Kidney tubule cell (primary cell): ENCODE measurements at regions not wholly inside any gene's neighbourhood (a gene's known extent, or its start where the extent isn't known, plus 50 kb on each side); places are given as distances from the start of the nearest gene placed in this dataset.

Experiments used
- DNase-seq: peaks from one replicate; pipeline ENCODE4 v3.0.0-alpha.2; 2018; ENCODE audit warnings: low spot score

DNA sequence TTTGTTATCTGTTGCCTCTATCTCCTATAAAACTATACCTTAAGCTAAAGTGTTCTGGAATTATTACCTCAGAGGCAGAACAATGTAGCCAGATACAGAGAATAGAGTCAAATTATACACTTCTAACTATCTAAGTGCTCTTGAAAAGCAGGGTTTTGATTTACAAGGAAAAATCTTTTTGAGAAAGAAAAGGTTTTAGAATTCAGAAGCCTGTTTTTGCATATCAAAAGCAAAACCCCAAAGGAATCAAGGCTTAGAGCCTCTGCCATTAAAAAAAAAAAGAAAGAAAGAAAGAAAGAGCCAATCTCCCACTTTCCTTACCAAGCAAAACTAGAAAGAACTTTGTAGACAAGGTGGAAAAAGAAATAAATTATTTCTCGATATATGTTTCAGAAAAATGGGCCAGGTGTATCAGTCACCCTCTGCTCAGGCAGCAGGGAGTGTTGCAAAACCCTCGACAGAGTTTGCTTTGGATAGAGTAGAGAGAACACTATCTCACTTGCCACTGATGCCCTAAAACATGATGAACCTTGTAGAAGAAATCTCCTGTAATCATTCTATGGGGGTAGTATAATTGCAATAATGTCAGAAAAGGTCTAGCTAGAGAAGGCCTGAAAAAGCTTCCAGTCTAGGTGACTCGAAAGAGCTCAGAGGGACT is 318.3 kb downstream of the PCDH10 start:
- DNase-seq: no peak

DNA sequence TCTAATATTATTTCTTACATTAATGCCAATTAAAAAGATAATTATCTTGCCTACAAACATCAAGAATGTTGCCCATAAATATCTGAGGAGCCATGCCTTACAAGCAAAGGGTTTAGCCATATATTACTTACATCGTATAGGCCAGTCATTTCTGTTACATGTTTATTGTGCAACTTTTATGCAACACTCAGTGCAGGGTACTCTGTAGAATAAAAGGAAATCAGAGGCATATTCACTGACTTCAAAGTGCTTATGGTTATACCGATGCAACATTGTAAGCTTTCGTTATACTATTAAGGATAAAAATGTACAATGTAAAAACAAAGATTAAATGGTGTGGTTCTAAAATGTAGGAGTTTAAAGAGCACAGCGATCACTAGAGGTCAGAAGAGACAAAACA is 315.9 kb downstream of the PCDH10 start:
- no peak for DNase-seq

DNA sequence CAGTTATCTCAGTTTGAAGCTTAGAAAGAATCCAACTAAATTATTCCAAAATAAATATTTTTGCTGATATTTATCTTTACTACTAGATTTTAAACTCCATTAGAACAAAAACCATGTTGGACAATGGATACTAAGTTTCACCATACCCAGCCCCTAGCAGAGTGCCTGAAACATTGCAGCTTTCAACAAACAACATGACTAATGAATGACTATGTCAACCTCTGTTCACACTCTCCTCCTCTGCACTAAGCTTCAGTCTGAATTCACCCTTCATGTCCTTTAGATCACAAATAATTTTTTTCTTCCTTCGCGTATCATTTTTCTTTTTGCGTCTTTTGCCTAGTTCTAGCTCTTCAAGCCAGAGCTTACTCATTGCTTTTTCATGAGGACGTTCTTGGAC is 315.2 kb downstream of the PCDH10 start:
- DNase-seq: no peak

DNA sequence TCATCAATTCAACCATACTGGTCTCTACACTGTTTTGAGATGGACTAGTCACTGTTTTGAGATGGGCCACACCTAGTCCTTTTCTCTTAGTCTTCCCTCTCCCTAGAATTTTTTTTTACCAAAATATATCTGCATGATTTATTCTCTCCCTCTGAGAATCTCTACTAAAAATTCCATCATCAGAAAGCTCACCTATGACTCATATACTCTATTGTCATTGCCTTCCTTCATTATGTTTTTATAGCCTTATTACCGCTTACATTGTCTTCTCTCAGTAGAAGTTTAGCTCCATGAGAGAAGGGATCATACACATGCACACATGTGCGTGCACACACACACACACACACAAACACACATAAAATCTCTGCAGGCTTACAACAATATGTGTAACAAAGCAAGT is 303.6 kb downstream of the PCDH10 start:
- no peak for DNase-seq

DNA sequence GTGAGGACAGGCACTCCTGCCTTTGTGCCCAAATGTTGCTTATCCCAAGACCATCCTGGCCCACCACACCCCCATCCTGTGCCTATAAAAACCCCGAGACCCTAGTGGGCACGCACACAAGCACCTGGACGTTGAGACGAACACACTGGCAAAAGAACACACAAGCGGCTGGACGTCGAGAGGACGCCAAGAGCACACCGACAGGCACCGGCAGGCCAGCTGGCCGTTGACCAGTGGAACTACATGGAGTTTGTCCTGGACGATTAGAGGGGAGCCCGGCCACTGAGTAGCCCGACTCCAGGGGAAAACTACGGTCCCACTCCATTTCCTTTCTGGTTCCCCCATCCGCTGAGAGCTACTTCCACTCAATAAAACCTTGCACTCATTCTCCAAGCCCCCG is 301.7 kb downstream of the PCDH10 start:
- no peak for DNase-seq

DNA sequence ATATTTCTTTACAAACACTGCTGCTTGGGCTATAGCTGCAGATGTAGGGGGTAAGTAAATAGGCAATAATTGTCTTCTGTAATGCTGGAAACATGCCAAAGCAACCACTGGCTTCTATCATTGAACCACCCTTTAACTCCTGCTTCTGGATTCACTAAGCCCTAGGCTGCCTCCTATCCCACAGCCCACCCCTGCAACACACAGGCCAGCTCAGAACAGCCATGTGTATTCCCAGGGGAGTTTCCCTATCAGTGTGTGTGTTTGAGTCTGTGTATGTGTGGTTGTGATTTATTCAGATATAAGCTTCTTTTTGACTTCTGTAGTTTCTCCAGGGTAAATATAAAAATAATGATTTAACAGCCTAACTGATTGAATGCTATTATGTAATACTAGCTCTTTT is 291.3 kb downstream of the PCDH10 start:
- DNase-seq: no peak

DNA sequence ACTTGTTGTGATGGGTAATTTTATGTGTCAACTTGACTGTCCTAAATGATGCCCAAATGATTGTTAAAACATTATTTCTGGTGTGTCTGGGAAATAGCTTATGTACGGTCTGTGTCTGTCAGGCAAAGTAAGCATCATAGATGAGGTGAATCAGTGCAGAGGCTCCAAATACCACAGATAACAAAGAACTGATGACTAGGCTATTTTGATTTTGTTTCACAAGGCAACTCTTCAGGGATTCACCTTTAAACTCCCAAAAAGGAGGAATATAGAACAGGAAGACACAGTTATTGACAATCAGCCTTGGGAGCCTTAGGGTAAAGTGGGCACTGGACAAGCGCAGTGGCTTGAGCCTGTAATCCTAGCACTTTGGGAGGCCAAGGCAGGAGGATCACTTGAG is 290.7 kb downstream of the PCDH10 start:
- DNase-seq: no peak

DNA sequence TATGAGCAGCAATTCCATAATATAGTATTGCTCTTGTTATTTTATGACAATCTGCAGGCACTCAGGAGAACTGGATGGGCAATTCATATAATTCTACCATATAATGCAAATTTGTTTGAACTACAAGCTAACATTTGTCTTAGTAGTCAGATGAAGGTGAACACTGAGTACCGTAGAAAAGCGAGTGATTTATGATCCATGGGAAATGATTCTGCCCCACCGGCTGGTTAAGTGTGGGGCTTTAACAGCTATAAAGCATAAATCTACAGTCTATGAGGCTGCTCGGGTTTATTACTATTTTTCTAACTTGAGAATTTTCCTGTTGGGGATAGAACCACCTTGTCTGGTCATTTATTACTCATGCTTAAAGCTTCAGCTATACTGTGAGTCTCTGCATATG is 275.5 kb downstream of the PCDH10 start:
- no peak for DNase-seq

DNA sequence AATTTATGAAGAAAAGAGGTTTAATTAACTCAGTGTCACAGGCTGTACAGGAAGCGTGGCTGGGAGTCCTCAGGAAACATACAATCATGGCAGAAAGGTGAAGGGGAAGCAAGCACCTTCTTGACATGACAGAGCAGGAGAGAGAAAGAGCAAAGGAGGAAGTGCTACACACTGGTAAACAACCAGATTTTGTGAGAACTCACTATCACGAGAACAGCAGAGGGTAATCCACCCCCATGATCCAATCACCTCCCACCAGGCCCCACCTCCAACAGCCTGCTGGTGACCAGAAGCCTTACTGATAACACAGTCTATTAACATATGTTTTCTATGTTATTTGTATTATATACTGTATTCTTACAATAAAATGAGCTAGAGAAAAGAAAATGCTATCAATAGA is 254.8 kb downstream of the PCDH10 start:
- no peak for DNase-seq

DNA sequence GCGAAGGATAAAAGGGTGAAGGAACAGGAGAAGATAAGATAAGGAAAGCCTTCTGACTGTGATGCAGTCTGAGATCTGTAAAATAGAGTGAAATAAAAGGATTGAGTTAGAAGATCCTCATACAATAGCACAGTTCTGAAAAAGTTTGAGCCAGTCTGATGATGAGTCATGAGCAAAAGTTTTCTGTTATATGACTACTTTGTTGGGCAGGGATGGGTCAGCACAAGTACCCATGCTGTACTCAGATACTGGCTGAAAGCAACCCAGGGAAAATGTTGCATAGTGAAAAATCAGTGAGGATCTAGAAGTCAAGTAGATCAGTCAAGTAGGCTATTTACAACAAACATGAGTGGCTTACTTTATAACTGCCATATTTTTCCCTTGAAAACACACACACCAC is 253.5 kb downstream of the PCDH10 start:
- no peak for DNase-seq

DNA sequence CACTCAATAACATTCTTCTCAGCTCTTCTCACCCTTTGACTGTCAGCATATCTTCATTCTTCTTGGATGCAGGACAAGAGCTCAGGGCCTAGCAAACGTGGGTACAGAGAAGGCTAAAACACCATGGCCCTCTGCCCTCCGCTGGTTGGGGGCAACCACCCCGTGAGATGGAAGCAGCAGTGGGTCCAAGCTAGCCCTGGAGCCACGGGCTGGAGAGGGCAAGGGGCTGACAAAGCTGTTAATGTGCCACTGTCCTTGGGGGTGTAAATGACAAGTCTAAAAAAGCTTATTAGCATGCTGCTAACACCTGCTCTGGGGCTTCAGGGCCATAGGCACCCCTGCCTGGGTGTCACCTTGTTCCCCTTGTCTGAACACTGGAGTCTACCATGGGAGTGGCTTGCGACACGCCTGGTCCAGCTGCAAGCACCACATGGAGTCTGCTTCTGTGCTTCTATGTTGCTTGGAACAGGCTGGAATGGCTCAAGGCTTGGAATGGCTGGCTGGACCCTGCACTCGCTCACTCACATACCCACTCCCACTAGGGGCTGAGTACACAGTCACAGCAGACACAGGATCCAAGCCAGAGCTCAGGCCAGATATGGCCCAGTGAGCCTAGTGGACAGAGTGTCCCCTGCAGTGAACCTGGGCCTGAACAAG is 246.0 kb downstream of the PCDH10 start:
- no peak for DNase-seq

DNA sequence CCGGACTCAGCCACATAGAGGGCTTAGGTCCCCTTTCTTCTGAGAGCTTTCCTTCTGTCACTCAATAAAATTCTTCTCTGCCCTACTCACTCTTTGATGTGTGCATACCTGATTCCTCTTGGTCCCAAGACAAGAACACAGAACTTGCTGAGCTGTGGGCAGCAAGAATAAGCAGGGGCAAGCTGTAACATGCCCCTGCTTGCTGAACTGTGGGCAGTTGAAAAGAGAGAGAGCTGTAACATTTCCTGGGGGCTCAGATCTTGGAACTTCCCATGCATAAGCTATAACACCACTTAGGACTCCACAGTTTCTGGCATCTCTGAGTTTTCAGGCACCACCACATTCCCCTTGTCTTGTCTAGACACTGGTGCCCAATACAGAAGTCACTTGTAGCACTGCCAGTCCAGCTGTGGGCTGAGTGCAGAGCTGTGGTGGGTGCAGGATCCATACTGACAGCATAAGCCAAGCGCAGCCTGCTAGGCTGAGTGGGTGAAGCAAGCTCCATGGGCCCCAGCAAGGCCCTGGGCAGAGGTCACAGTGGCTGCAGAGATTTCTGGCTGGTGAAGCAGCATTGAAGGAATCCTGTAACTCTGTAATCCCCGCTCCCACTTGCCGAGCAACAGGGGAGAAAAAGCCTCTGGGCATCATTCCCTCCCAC is 241.2 kb downstream of the PCDH10 start:
- DNase-seq: no peak

DNA sequence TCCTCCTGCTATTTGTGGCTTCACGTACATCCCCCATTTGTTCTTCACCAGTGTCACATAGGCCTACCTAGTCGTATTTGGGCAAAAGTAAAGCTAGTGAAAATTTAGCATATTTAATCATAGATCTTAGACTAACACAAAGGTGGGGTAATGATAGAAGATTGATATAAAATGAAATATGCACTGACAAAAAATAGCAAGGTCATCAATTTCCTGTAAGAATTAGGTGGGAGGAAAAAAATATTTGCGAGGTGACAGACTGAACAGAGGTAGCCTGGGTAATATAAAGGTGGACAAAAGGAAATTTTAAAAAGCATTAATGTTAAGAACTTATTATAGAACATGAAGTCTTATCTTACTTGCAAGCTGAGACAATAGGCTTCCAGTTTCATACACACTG is 239.9 kb downstream of the PCDH10 start:
- DNase-seq: no peak

DNA sequence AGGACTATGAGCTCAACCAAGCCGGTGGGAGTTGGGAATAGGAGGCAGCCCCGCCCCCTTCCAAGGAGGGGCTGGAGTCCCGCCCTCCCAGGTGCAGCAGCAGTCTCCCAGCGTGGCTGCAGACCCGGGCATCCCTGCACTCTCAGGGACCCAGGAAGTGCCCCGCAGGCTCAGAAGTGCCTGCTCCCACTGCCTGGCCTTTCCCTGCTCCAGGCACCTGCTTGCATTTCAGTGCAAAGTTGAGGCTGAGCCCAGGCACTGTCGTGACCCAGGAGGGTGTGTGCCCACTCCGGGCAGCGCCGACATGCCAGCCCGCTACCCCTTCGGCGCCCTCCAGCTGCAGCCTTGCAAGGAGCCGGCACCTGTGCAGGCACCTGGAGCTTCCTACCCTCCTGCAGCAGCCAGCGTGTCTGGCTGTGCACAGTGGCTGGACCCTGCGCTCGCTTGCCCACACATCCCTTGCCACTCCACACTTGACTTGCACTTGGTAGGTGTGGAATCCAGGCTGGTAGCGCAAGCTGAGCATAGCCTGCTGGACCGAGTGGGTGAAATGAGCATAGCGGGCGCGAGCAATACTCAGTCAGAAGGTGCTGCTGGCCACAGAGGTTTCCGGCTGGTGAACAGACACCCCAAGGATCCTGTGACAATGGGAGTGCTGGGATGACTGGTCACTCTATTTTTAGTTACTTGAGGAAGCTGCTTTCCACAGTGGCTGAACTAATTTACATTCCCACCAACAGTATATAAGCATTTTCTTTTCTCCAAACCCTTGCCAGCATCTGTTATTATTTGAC is 236.3 kb downstream of the PCDH10 start:
- no peak for DNase-seq

DNA sequence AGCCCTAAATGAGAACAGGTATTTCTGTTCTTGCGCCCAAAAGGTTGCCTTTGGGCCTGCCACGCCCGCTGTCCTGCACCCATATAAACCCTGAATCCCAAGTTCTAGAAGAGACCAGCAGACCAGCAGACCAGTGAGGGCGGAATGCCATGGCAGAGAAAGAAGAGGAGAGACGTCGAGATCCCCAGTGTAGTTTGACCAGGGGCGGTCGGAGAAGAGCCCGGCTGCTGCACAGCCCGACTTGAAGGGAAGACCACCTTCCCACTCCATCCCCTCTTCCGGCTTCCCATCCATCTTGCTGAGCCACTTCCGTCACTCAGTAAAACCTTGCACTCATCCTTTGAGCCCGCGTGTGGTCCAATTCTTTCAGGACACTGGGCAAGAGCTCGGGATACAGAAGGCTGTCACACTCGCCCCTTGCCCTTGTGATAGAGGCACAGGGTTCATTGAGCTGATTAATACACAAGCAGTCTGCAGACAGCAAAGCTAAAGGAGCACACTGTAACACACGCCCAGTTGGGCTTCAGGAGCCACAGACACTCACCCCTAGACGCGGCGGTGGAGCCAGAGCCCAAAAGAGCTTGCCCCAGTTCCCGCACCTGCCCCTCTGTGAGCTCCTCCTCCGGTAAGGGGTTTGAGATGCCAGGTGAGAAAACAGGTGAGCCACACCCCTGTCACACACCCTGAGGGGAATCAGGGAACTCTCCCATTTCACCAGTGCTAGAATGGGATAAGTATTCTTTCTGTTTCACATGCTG is 230.8 kb downstream of the PCDH10 start:
- no peak for DNase-seq

DNA sequence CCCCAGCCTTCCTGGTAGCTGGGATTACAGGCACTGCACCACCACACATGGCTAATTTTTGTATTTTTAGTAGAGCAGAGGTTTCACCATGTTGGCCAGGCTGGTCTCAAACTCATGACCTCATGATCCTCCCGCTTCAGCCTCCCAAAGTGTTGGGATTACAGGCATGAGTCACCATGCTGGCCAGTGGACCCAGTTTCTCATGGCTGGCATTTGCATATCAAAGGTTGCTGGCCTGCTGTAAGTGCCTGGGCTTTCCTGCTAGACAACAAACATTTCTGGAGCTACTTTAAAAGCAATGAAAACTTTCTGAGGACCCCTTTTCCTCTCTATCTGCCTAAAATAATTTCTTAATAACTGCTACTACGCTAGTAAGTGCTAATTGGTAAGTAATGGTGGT is 228.2 kb downstream of the PCDH10 start:
- no peak for DNase-seq

DNA sequence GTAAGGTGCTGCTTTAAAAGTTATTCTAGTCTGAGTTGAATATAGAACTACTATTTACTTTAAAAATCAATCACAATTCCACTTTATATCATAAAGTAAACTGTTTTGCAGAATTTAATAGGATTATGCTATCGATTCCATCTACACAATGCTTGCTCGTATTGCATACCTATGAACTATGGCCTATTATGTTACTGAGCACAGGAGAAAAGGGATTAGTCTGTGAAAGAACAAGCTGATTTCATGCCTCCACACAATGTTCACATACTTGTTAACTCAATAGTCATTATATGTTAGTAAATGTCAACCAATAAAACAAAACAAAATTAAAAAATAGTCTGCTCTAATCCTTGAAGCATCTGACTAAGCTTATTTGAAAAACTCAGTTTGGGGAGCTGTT is 223.6 kb downstream of the PCDH10 start:
- DNase-seq: no peak

DNA sequence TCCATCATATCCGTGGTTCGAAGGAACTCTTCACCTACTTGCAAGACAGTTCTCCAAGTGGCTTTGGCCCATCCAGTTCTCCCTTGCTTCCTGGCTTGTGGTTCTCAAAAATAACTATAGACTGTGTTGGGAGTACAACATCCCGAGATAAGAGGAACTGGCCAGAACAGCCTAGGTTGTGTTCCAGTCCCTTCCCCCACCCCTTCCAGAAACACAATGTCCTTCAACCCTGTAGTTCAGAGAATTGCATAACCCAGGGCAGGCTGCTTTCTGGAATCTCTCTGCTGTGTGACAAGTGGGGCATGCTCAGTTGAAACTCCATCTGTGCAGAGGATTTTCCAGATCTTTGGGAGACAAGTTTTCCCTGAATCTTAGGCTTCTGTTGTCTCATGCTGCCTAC is 206.5 kb downstream of the PCDH10 start:
- no peak for DNase-seq

DNA sequence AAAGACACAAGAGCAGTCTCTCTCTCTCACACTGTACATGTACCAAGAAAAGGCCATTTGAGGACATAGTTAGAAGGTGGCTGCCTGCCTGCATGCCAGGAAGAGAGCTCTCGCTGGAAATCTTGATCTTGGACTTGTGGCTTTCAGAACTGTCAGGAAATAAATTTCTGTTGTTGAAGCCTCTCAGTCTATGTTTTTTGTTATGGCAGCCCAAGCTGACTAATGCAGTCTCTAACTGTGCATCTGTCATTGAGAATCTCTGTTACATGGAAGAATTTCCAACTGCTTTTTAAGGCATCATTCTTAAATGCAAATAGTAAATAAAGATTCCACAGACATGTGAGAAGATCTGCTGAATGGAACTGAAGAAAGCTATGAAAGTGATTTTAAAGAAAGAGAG is 198.3 kb downstream of the PCDH10 start:
- no peak for DNase-seq

DNA sequence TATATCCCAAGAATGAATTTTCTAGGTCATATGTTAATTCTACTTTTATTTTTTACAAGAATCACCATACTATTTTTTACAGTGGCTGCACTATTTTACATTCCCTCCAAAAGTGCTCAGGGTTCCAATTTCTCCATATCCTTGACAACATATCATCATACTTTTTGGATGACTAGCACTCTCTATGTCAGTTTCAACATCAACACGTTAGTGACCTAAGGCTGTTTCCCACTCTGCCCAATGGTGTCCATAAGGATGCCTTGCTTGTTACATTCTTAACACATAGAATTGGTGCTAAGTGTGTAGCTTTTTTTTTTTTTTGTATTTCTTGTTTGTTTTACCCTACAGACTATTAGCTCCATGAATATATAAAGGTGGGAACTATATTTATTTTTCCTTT is 175.4 kb downstream of the PCDH10 start:
- DNase-seq: no peak

DNA sequence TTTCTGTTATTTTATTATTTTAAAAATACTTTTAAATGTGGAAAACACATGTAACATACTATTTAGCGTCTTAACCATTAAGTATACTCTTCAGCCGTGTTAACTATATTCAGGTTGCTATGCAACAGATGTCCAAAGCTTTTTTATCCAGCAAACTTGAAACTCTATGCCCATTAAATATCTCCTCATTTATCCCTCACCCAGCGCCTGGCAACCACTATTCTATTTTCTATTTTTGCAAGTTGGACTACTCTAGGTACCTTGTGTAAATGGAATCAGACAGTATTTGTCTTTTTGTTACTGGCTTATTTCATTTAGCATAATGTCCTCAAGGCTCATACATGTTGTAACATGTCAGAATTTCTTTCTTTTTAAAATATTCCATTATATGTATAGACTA is 174.6 kb downstream of the PCDH10 start:
- no peak for DNase-seq

DNA sequence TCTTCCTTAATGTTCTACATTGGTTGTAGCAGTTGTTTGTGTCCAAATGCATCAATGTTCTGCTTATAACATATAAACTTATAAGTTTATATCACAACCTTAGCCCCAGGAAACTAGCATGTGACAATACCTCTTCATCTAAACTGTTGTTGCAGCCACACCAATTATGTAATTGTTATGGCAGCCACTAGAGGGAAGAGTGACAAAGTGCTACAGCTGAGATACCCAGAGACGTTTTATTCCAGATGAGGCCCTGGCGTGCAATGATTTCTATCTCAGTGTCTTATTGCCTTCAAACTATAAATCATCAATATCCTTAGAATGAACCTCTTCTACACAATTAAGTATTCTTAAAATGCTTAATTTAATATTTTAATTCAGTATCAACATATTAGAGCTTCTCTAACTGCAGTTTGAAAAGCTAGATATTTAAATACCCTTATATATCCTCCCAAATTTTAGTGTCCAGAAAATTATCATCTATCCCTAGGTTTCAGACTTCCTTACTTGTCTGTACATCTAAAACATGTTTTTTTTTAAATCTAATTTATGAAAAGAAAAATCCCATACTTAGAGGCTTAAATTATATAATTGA is 171.6 kb downstream of the PCDH10 start:
- DNase-seq: peak; percentile 41
